ENCODE measurements at regions not wholly inside any gene's neighbourhood (a gene's known extent, or its start where the extent isn't known, plus 50 kb on each side); places are given as distances from the start of the nearest gene placed in this dataset.

GRCh38 chr3:146881966-146882760 is 277.0 kb upstream of the PLSCR5 start:
- DNase-seq (ENCODE audit: low read depth, low spot score): no peak
- no peaks in the 10 kb centered on the region for H3K4me1 ChIP-seq (ENCODE audit: control insufficient read depth, insufficient read depth, low read length)
- no peak for FAIRE-seq
- intact Hi-C loops (cut with micrococcal nuclease; ENCODE audit: unreplicated experiment) (no loop called here), in situ Hi-C loops (cut with MboI) (no loop called here)
- no peaks in the 10 kb centered on the region for H3K9me3 ChIP-seq (replicated peaks; ENCODE audit: control insufficient read depth, insufficient read depth, low read length)
- no peak overlapping the region for H3K9ac ChIP-seq (ENCODE audit: control insufficient read depth, insufficient read depth, low read length)
- no peaks in the 10 kb centered on the region for H3K27me3 ChIP-seq (replicated peaks in 1 of 2; ENCODE audit: control insufficient read depth in 2 of 2, insufficient read depth in 2 of 2, low read length in 1 of 2)
- ChIA-PET SMC1A (ENCODE audit: uncharacterized antibody, unreplicated experiment) (no interaction called here), RAD21 (ENCODE audit: unreplicated experiment) (no interaction called here), POLR2A (no interaction called here), CTCF (no interaction called here)
- WGBS (ENCODE audit: insufficient coverage, insufficient replicate concordance, low lambda C conversion rate, missing lambda C conversion rate): 8% methylated on average over 3 of the region's 3 CpGs
- no peak overlapping the region for H3K27ac ChIP-seq (ENCODE audit: control insufficient read depth, insufficient read depth)
- H3K4me2 ChIP-seq (ENCODE audit: control insufficient read depth, insufficient read depth): no peak overlapping the region
- TF ChIP-seq SMAD1 (IDR thresholded peaks at IDR 0.05; ENCODE audit: low read depth, partially characterized antibody): no peak
- TF ChIP-seq NFYB (IDR thresholded peaks at IDR 0.05; ENCODE audit: insufficient read depth, low read depth, low read length): no peak
- TF ChIP-seq TBL1XR1 (IDR thresholded peaks at IDR 0.05; ENCODE audit: low read depth, low read length): no peak
- TF ChIP-seq CTCF (IDR thresholded peaks at IDR 0.05 in 2 of 3, conservative IDR thresholded peaks at IDR 0.05 in 1 of 3; ENCODE audit: control insufficient read depth in 2 of 3, extremely low read depth in 1 of 3, insufficient read depth in 1 of 3, low read depth in 3 of 3, low read length in 3 of 3): no peak
- TF ChIP-seq CEBPB (IDR thresholded peaks at IDR 0.05; ENCODE audit: borderline replicate concordance in 1 of 2, low read depth in 2 of 2, low read length in 2 of 2): no peak
- TF ChIP-seq PAX8 (IDR thresholded peaks at IDR 0.05): no peak
- H2AFZ ChIP-seq (ENCODE audit: control insufficient read depth, low read depth, low read length): no peak overlapping the region
- H3K4me3 ChIP-seq: no peak overlapping the region
- H3K79me2 ChIP-seq (ENCODE audit: control insufficient read depth, insufficient read depth, low read length): no peaks in the 10 kb centered on the region
- H3K36me3 ChIP-seq (ENCODE audit: control insufficient read depth in 2 of 2, insufficient read depth in 2 of 2, low read length in 1 of 2): no peaks in the 10 kb centered on the region
- H4K20me1 ChIP-seq (ENCODE audit: control insufficient read depth, insufficient read depth): no peaks in the 10 kb centered on the region
- no TSS peak for BruUV-seq (replicated peaks)
- no peak for ATAC-seq
